ENCODE measurements at regions not wholly inside any gene's neighbourhood (a gene's known extent, or its start where the extent isn't known, plus 50 kb on each side); places are given as distances from the start of the nearest gene placed in this dataset.
"Not testable (repeated sequence)": the region's sequence is repeated elsewhere in the genome, so short reads cannot be mapped to it uniquely, and the experiment has no call there.

DNA sequence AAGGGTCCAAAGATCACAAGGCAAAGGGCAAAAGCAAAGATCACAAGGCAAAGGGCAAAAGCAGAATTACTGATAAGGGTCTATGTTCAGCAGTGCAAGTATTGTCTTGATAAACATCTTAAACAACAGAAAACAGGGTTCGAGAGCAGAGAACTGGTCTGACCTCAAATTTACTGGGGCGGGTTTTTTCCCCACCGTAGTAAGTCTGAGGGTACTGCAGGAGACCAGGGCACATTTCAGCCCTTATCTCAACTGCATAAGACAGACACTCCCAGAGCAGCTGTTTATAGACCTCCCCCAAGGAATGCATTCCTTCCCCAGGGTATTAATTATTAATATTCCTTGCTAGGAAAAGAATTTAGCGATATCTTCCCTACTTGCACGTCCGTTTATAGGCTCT lies 61.3 kb downstream of the ZNF860 start:
- not testable (repeated sequence) for DNase-seq (ENCODE audit: low read depth)

DNA sequence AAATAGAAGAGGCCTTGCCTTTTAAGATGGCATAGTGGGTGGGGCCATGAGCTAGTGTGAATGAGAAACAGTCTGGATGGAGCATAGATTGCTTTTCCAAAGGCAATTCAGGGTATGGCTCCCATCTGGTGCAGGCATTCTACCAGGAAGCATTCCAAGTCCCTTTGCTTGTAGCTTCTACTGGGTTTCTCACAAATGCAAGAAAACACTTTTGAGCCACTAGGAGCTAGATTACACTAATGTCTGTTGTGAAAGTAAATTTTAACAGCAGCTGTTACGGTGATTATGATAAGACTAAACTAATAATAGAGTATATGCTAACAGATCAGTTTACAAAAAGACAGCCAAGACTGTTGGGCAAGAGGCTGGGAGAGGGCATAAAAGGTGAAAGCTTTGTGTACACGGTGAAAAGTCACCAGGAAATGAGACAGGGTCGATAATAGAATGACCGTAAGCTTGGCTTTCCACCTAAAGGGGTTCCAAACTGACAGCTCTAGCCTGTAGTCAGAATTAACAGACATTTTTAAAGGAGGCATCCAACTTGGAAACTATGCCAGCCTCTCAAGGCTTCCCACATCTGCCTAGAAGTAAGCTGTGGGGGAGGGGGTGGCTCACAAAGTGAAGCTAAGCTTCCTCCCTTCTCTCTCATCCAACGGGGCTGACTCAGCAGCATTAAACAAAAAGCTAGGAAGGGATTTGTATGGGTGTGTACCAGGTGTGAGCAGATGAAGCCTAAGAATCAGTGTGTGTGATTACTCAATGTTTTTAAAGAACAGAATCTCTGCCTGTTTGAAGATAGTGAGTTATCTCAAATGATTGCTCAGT lies 61.1 kb upstream of the GPD1L start:
- H3K4me3 ChIP-seq (ENCODE audit: low read depth, low read length), result no peak overlapping the region
- TF ChIP-seq, protein P1, sequence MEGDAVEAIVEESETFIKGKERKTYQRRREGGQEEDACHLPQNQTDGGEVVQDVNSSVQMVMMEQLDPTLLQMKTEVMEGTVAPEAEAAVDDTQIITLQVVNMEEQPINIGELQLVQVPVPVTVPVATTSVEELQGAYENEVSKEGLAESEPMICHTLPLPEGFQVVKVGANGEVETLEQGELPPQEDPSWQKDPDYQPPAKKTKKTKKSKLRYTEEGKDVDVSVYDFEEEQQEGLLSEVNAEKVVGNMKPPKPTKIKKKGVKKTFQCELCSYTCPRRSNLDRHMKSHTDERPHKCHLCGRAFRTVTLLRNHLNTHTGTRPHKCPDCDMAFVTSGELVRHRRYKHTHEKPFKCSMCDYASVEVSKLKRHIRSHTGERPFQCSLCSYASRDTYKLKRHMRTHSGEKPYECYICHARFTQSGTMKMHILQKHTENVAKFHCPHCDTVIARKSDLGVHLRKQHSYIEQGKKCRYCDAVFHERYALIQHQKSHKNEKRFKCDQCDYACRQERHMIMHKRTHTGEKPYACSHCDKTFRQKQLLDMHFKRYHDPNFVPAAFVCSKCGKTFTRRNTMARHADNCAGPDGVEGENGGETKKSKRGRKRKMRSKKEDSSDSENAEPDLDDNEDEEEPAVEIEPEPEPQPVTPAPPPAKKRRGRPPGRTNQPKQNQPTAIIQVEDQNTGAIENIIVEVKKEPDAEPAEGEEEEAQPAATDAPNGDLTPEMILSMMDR (IDR thresholded peaks at IDR 0.05; ENCODE audit: insufficient read depth, low read length), result peak; percentile 8
- DNase-seq (ENCODE audit: low read depth), result peak; percentile 85

More for the DNA sequence above, 61.3 kb downstream of the ZNF860 start:
- H3K4me3 ChIP-seq (ENCODE audit: low read depth, low read length), result not testable (repeated sequence)

DNA sequence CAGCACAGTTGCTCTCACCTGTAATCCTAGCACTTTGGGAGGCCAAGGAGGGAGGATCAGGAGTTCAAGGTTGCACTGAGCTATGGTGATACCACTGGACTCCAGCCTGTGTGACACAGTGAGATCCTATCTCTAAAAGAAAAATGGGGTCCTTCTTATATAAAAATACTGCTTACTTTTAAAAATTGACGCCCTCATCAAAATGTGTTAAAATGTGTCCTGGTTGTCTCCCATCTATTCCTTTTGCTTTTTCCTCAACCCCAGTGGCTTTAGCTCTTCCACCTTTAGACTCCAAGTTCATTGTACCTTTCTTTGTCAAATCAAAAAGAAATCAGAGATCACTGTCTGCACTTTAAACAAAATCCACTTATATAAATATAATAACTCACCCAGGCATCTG lies 60.3 kb upstream of the GPD1L start:
- TF ChIP-seq, protein P1 (IDR thresholded peaks at IDR 0.05; ENCODE audit: insufficient read depth, low read length), result no peak
- no peak for DNase-seq (ENCODE audit: low read depth)
- H3K4me3 ChIP-seq (ENCODE audit: low read depth, low read length), result no peak overlapping the region

DNA sequence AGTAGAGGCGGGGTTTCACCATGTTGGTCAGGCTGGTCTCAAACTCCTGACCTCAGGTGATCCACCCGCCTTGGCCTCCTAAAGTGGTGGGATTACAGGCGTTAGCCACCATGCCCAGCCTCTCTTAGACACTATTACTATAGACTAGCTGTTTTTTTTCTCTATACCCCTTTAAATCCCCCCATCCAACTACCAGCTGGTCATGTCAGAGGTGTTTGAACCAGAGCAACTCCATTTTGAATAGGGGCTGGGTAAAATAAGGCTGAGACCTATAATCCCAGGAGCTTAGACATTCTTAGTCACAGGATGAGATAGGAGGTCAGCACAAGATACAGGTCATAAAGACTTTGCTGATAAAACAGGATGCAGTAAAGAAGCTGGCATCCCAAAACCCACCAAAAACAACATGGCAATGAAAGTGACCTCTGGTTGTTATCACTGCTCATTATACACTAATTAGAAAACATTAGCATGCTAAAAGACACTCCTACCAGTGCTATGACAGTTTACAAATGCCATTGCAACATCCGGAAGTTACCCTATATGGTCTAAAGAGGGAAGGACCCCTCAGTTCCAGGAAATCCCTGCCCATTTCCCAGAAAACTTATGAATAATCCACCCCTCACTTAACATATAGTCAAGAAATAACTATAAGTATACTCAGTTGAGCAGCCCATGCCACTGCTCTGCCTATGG lies 57.8 kb upstream of the GPD1L start:
- DNase-seq (ENCODE audit: low read depth), result no peak
- no peak overlapping the region for H3K4me3 ChIP-seq (ENCODE audit: low read depth, low read length)
- TF ChIP-seq, protein P1 (IDR thresholded peaks at IDR 0.05; ENCODE audit: insufficient read depth, low read length), result no peak

DNA sequence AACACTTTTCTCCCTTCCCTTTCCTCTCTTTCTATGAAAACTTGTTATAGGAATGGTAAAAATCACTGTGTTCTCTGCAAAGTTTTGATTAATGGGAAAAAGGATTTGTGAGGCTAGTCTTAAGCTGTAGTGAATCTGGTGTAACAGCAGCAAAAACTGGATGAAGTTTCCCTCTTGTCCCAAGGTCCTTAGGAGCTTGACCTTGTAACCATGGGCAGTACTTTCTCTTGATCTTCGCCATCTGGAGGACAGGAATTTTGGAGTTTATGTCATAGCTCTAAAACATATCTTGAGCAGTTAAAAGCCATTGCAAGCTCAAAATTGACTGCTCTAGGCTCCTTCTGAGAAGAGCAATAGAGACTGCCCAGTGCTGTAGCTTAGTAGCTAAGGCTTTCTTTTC lies 56.5 kb upstream of the GPD1L start:
- no peak for DNase-seq (ENCODE audit: low read depth)
- TF ChIP-seq, protein P1 (IDR thresholded peaks at IDR 0.05; ENCODE audit: insufficient read depth, low read length), result no peak
- no peak overlapping the region for H3K4me3 ChIP-seq (ENCODE audit: low read depth, low read length)

DNA sequence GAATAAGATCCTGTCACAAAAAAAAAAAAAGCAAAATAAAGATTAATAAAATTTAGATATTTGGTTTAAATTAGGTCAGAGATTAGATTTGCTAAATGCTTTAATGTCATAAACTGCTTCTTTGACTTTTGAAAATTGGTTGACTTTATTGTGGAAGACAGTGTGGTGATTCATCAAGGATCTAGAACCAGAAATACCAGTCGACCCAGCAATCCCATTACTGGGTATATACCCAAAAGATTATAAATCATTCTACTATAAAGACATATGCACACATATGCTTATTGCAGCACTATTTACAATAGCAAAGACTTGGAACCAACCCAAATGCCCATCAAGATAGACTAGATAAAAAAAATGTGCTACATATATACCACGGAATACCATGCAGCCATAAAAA lies 54.2 kb upstream of the GPD1L start:
- DNase-seq (ENCODE audit: low read depth); H3K4me3 ChIP-seq (ENCODE audit: low read depth, low read length): not testable (repeated sequence)

DNA sequence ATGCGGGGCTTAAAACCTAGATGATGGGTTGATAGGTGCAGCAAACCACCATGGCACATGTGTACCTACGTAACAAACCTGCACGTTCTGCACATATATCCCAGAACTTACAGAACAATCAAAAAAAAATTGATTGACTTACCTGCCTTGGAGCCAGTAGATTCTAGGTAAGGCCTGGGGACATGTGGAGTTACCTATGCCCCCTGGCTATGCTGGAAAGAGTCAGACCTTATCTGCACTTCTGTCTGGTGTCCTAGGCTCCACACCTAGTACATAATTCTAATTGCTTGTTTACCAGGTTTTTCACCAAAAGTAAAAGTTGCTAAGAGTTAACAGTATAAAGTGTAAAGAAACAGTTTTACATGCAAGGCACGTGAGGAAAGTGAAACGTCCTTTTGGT lies 53.6 kb upstream of the GPD1L start:
- not testable (repeated sequence) for DNase-seq (ENCODE audit: low read depth); H3K4me3 ChIP-seq (ENCODE audit: low read depth, low read length)

DNA sequence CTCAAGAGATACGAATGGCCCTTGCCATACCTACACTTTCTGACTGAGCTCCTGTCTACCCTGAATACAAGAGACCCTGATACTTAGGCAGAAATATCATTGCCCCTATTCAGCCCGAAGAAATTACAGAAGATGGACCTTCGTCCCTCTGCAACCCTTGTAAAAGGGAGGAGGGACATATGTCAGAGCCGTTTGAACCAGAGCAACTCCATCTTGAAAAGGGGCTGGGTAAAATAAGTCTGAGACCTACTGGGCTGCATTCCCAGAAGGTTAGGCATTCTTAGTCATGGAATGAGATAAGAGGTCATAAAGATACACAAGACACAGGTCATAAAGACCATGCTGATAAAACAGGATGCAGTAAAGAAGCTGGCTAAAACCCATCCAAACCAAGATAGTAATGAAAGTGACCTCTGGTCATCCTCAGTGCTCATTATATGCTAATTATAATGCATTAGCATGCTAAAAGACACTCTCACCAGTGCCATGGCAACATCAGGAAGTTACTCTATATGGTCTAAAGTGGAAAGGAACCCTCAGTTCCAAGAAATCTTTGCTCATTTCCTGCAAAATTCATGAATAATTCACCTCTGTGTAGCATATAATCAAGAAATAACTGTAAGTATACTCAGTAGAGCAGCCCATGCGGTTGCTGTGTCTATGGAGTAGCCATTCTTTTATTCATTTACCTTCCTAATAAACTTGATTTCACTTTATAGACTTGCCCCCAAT lies 49.7 kb upstream of the GPD1L start:
- H3K4me3 ChIP-seq (ENCODE audit: low read depth, low read length), result no peak overlapping the region
- TF ChIP-seq, protein P1 (IDR thresholded peaks at IDR 0.05; ENCODE audit: insufficient read depth, low read length), result no peak
- no peak for DNase-seq (ENCODE audit: low read depth)
